ENCODE measurements at regions not wholly inside any gene's neighbourhood (a gene's known extent, or its start where the extent isn't known, plus 50 kb on each side); places are given as distances from the start of the nearest gene placed in this dataset.

GRCh38 chr16:74123195-74123594 is 173.4 kb upstream of the PSMD7 start:
- H2BK5ac ChIP-seq (ENCODE audit: low read depth, low read length), result no peak overlapping the region
- H3K23me2 ChIP-seq (ENCODE audit: low read depth, low read length), result no peaks in the 10 kb centered on the region
- no peak overlapping the region for H2BK12ac ChIP-seq (ENCODE audit: low read depth, low read length)
- 0 out of 4 replicates have a peak, but pooled peaks cover 0 to 4% of the 10 kb centered on the region in 2 experiments for H3K9me3 ChIP-seq (ENCODE audit: insufficient read depth in 2 of 2, low read depth in 1 of 2, low read length in 1 of 2)
- no peak overlapping the region for H2AK5ac ChIP-seq (ENCODE audit: low read depth, low read length)
- ChIA-PET POLR2A (ENCODE audit: partially characterized antibody) (no interaction called here), CTCF (ENCODE audit: partially characterized antibody) (no interaction called here)
- H3K4me3 ChIP-seq (ENCODE audit: extremely low read depth in 1 of 4, insufficient read depth in 2 of 4, low read depth in 3 of 4, low read length in 4 of 4), result no peak overlapping the region
- no peaks in the 10 kb centered on the region for H3K36me3 ChIP-seq (ENCODE audit: control insufficient read depth in 2 of 4, insufficient read depth in 4 of 4, low read length in 3 of 4)
- H3K27ac ChIP-seq (ENCODE audit: low read depth, low read length), result no peak overlapping the region
- 93% methylated on average over 4 of the region's 4 CpGs; no CpG with 5 or more reads in 1 of the 2 experiments for WGBS, 2 experiments (ENCODE audit: extremely low coverage in 1 of 2, insufficient coverage in 1 of 2, insufficient read length in 1 of 2, insufficient replicate concordance in 2 of 2, low coverage in 1 of 2, low lambda C conversion rate in 2 of 2, missing lambda C conversion rate in 1 of 2)
- no peaks in the 10 kb centered on the region for H3K4me1 ChIP-seq (replicated peaks in 1 of 4; ENCODE audit: control insufficient read depth in 3 of 4, insufficient read depth in 4 of 4, low read length in 3 of 4)
- no peak overlapping the region for H3K4me2 ChIP-seq (ENCODE audit: insufficient read depth in 1 of 2, low read depth in 2 of 2, low read length in 2 of 2)
- no peaks in the 10 kb centered on the region for H3K79me2 ChIP-seq (ENCODE audit: control insufficient read depth in 1 of 2, insufficient read depth in 2 of 2, low read length in 2 of 2)
- no peak overlapping the region for H3K14ac ChIP-seq (ENCODE audit: insufficient read length)
- H3K18ac ChIP-seq (ENCODE audit: extremely low read depth, low read length), result no peak overlapping the region
- no peak overlapping the region for H3K56ac ChIP-seq (replicated peaks; ENCODE audit: insufficient read length, low read depth, low read length)
- H3K9ac ChIP-seq (replicated peaks in 1 of 4; ENCODE audit: extremely low read depth in 1 of 4, low read depth in 3 of 4, low read length in 3 of 4), result no peak overlapping the region
- H3K27me3 ChIP-seq (replicated peaks in 1 of 4; ENCODE audit: control insufficient read depth in 3 of 4, extremely low read depth in 1 of 4, insufficient read depth in 3 of 4, low read length in 3 of 4), result no peaks in the 10 kb centered on the region
- H4K20me1 ChIP-seq (replicated peaks in 1 of 2; ENCODE audit: control insufficient read depth in 1 of 2, insufficient read depth in 2 of 2, low read length in 2 of 2), result no peaks in the 10 kb centered on the region
- no peak overlapping the region for H4K91ac ChIP-seq (replicated peaks; ENCODE audit: insufficient read length, low read length)
- H4K8ac ChIP-seq (ENCODE audit: extremely low read depth, insufficient read depth, low read length), result no peak overlapping the region
- no peak overlapping the region for H2AFZ ChIP-seq (ENCODE audit: low read length)
- no peak for FAIRE-seq
- no peak overlapping the region for H2BK20ac ChIP-seq (ENCODE audit: low read length)
- no peak overlapping the region for H3K4ac ChIP-seq (replicated peaks; ENCODE audit: insufficient read length, low read depth, low read length)
- no peak overlapping the region for H3K23ac ChIP-seq (ENCODE audit: insufficient read length)
- no peak overlapping the region for H2BK15ac ChIP-seq (ENCODE audit: low read length)
- no peaks in the 10 kb centered on the region for H3K79me1 ChIP-seq (ENCODE audit: low read depth, low read length)
- no peak overlapping the region for H4K5ac ChIP-seq (ENCODE audit: insufficient read length, low read depth, low read length)
- no peak overlapping the region for H2BK120ac ChIP-seq (replicated peaks; ENCODE audit: low read depth, low read length)
- no peak for DNase-seq (ENCODE audit: low read depth in 1 of 2, low spot score in 2 of 2)
- TF ChIP-seq CTBP2 (IDR thresholded peaks at IDR 0.05; ENCODE audit: borderline replicate concordance, insufficient read depth, insufficient read length, low read length), result no peak
- no peak for TF ChIP-seq POLR2A (IDR thresholded peaks at IDR 0.05; ENCODE audit: control extremely low read depth in 1 of 2, low read depth in 2 of 2, low read length in 2 of 2)
- TF ChIP-seq POLR2AphosphoS5 (IDR thresholded peaks at IDR 0.05; ENCODE audit: low read depth, low read length), result no peak
- no peak for TF ChIP-seq HDAC6 (IDR thresholded peaks at IDR 0.05; ENCODE audit: low read depth, low read length)
- TF ChIP-seq GTF2F1 (IDR thresholded peaks at IDR 0.05; ENCODE audit: borderline replicate concordance, low read depth, low read length), result no peak
- TF ChIP-seq BRCA1 (IDR thresholded peaks at IDR 0.05; ENCODE audit: low read depth, low read length), result no peak
- TF ChIP-seq CREB1 (IDR thresholded peaks at IDR 0.05), result no peak
- TF ChIP-seq BCL11A (IDR thresholded peaks at IDR 0.05; ENCODE audit: low read depth in 2 of 2, low read length in 2 of 2), result no peak
- TF ChIP-seq ATF2 (IDR thresholded peaks at IDR 0.05; ENCODE audit: low read length), result no peak
- TF ChIP-seq KDM4A (IDR thresholded peaks at IDR 0.05; ENCODE audit: low read depth, low read length, severe bottlenecking), result no peak
- no peak for TF ChIP-seq RNF2 (IDR thresholded peaks at IDR 0.05; ENCODE audit: borderline replicate concordance, low read depth, low read length, missing control alignments, poor library complexity, severe bottlenecking)
- no peak for TF ChIP-seq USF2 (IDR thresholded peaks at IDR 0.05; ENCODE audit: low read length)
- TF ChIP-seq SRF (IDR thresholded peaks at IDR 0.05; ENCODE audit: low read depth, low read length), result no peak

All from H1 (cell line).